ENCODE measurements at regions not wholly inside any gene's neighbourhood (a gene's known extent, or its start where the extent isn't known, plus 50 kb on each side); places are given as distances from the start of the nearest gene placed in this dataset.
A peak's percentile ranks its signal among the peaks of the same experiment; 100 is the strongest.

GRCh38 chr13:31409678-31410356, 210.0 kb downstream of the B3GLCT start:
- no peaks in the 10 kb centered on the region for H4K20me1 ChIP-seq (ENCODE audit: control insufficient read depth, extremely low read depth, insufficient read depth, low read length)
- no peak overlapping the region for H3K4me2 ChIP-seq (ENCODE audit: extremely low read depth, insufficient read depth, low read length)
- no peaks in the 10 kb centered on the region for H3K79me2 ChIP-seq (ENCODE audit: control insufficient read depth, insufficient read depth, low read length)
- TF ChIP-seq EZH2 (IDR thresholded peaks at IDR 0.05; ENCODE audit: low read length, missing control alignments), result no peak
- TF ChIP-seq, protein P1, sequence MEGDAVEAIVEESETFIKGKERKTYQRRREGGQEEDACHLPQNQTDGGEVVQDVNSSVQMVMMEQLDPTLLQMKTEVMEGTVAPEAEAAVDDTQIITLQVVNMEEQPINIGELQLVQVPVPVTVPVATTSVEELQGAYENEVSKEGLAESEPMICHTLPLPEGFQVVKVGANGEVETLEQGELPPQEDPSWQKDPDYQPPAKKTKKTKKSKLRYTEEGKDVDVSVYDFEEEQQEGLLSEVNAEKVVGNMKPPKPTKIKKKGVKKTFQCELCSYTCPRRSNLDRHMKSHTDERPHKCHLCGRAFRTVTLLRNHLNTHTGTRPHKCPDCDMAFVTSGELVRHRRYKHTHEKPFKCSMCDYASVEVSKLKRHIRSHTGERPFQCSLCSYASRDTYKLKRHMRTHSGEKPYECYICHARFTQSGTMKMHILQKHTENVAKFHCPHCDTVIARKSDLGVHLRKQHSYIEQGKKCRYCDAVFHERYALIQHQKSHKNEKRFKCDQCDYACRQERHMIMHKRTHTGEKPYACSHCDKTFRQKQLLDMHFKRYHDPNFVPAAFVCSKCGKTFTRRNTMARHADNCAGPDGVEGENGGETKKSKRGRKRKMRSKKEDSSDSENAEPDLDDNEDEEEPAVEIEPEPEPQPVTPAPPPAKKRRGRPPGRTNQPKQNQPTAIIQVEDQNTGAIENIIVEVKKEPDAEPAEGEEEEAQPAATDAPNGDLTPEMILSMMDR (conservative IDR thresholded peaks at IDR 0.05 in 1 of 2, IDR thresholded peaks at IDR 0.05 in 1 of 2; ENCODE audit: low read depth in 1 of 2, low read length in 2 of 2), result peak in 1 of 2 donors; percentile 15
- no peak overlapping the region for H2AFZ ChIP-seq (ENCODE audit: low read length)
- H3K27me3 ChIP-seq (ENCODE audit: control insufficient read depth, insufficient read depth, low read length), result no peaks in the 10 kb centered on the region
- no peak overlapping the region for H3K9ac ChIP-seq (ENCODE audit: insufficient read depth, low read length)
- H3K4me1 ChIP-seq (ENCODE audit: control insufficient read depth, extremely low read depth, insufficient read depth, low read length), result no peaks in the 10 kb centered on the region
- no peak overlapping the region for H3K4me3 ChIP-seq (replicated peaks in 1 of 4; ENCODE audit: control extremely low read depth in 1 of 4, insufficient read depth in 1 of 4, low read depth in 3 of 4, low read length in 4 of 4)
- no peaks in the 10 kb centered on the region for H3K9me3 ChIP-seq (ENCODE audit: control insufficient read depth, insufficient read depth, low read depth, low read length)
- H3K36me3 ChIP-seq (ENCODE audit: control insufficient read depth, insufficient read depth, low read length), result no peaks in the 10 kb centered on the region
- no peak overlapping the region for H3K27ac ChIP-seq (ENCODE audit: insufficient read depth, low read length)
- peak in 1 of 2 donors; percentile 35 for DNase-seq (ENCODE audit: low read depth in 2 of 2)

GRCh38 chr13:31413516-31413915, 213.7 kb downstream of the B3GLCT start:
- H3K9me3 ChIP-seq (ENCODE audit: control insufficient read depth, insufficient read depth, low read depth, low read length), result no peaks in the 10 kb centered on the region
- H3K4me3 ChIP-seq (replicated peaks in 1 of 4; ENCODE audit: control extremely low read depth in 1 of 4, insufficient read depth in 1 of 4, low read depth in 3 of 4, low read length in 4 of 4), result no peak overlapping the region
- no peaks in the 10 kb centered on the region for H3K27me3 ChIP-seq (ENCODE audit: control insufficient read depth, insufficient read depth, low read length)
- no peaks in the 10 kb centered on the region for H4K20me1 ChIP-seq (ENCODE audit: control insufficient read depth, extremely low read depth, insufficient read depth, low read length)
- no peak for DNase-seq (ENCODE audit: low read depth in 2 of 2)
- no peak overlapping the region for H3K9ac ChIP-seq (ENCODE audit: insufficient read depth, low read length)
- no peaks in the 10 kb centered on the region for H3K4me1 ChIP-seq (ENCODE audit: control insufficient read depth, extremely low read depth, insufficient read depth, low read length)
- no peak for TF ChIP-seq EZH2 (IDR thresholded peaks at IDR 0.05; ENCODE audit: low read length, missing control alignments)
- TF ChIP-seq, protein P1 (conservative IDR thresholded peaks at IDR 0.05 in 1 of 2, IDR thresholded peaks at IDR 0.05 in 1 of 2; ENCODE audit: low read depth in 1 of 2, low read length in 2 of 2), result no peak
- no peak overlapping the region for H3K27ac ChIP-seq (ENCODE audit: insufficient read depth, low read length)
- H3K79me2 ChIP-seq (ENCODE audit: control insufficient read depth, insufficient read depth, low read length), result no peaks in the 10 kb centered on the region
- no peaks in the 10 kb centered on the region for H3K36me3 ChIP-seq (ENCODE audit: control insufficient read depth, insufficient read depth, low read length)
- no peak overlapping the region for H3K4me2 ChIP-seq (ENCODE audit: extremely low read depth, insufficient read depth, low read length)
- no peak overlapping the region for H2AFZ ChIP-seq (ENCODE audit: low read length)

DNA sequence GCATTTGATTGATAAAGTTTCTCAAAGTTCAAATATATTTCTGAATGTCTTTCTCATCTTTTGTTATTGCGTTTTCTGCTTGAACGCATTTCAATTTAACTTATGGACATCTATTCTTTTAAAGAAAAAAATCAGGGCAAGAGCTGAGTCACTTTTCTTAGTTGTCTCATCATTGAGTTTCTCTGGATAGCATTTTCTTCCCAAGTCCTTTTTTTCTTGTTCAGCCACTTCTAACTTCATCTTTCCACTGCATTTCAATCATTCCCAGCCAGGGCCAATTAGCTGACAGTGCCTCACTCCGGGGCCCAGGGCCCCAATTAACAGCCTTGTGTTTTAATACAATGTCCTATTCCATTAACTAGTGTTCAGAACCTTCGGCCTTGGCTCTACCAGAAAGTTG, 216.3 kb downstream of the B3GLCT start:
- H3K4me1 ChIP-seq (ENCODE audit: control insufficient read depth, extremely low read depth, insufficient read depth, low read length), result no peaks in the 10 kb centered on the region
- H3K4me3 ChIP-seq (replicated peaks in 1 of 4; ENCODE audit: control extremely low read depth in 1 of 4, insufficient read depth in 1 of 4, low read depth in 3 of 4, low read length in 4 of 4), result no peak overlapping the region
- no peaks in the 10 kb centered on the region for H4K20me1 ChIP-seq (ENCODE audit: control insufficient read depth, extremely low read depth, insufficient read depth, low read length)
- no peak overlapping the region for H2AFZ ChIP-seq (ENCODE audit: low read length)
- no peaks in the 10 kb centered on the region for H3K79me2 ChIP-seq (ENCODE audit: control insufficient read depth, insufficient read depth, low read length)
- TF ChIP-seq, protein P1 (conservative IDR thresholded peaks at IDR 0.05 in 1 of 2, IDR thresholded peaks at IDR 0.05 in 1 of 2; ENCODE audit: low read depth in 1 of 2, low read length in 2 of 2), result no peak
- no peak for TF ChIP-seq EZH2 (IDR thresholded peaks at IDR 0.05; ENCODE audit: low read length, missing control alignments)
- no peaks in the 10 kb centered on the region for H3K36me3 ChIP-seq (ENCODE audit: control insufficient read depth, insufficient read depth, low read length)
- no peak overlapping the region for H3K4me2 ChIP-seq (ENCODE audit: extremely low read depth, insufficient read depth, low read length)
- DNase-seq (ENCODE audit: low read depth in 2 of 2), result no peak
- H3K9me3 ChIP-seq (ENCODE audit: control insufficient read depth, insufficient read depth, low read depth, low read length), result no peaks in the 10 kb centered on the region
- no peak overlapping the region for H3K27ac ChIP-seq (ENCODE audit: insufficient read depth, low read length)
- no peak overlapping the region for H3K9ac ChIP-seq (ENCODE audit: insufficient read depth, low read length)
- no peaks in the 10 kb centered on the region for H3K27me3 ChIP-seq (ENCODE audit: control insufficient read depth, insufficient read depth, low read length)

Data from fibroblast of lung (primary cell).